ENCODE measurements at regions not wholly inside any gene's neighbourhood (a gene's known extent, or its start where the extent isn't known, plus 50 kb on each side); places are given as distances from the start of the nearest gene placed in this dataset.
"Not testable (repeated sequence)": the region's sequence is repeated elsewhere in the genome, so short reads cannot be mapped to it uniquely, and the experiment has no call there.

- H3K36me3 ChIP-seq; H3K27me3 ChIP-seq; H3K4me3 ChIP-seq (ENCODE audit: low read depth in 1 of 2, low read length in 1 of 2); H3K4me1 ChIP-seq (ENCODE audit: control insufficient read depth in 1 of 2, insufficient read depth in 1 of 2, low read depth in 1 of 2, low read length in 1 of 2); H3K9me3 ChIP-seq; H3K27ac ChIP-seq: not testable (repeated sequence)
Observed at GRCh38 chr7:32788174-32788573, 103.4 kb downstream of the KBTBD2 start.

- H3K36me3 ChIP-seq; H3K9me3 ChIP-seq; H3K4me3 ChIP-seq (ENCODE audit: low read depth in 1 of 2, low read length in 1 of 2); H3K4me1 ChIP-seq (ENCODE audit: control insufficient read depth in 1 of 2, insufficient read depth in 1 of 2, low read depth in 1 of 2, low read length in 1 of 2); H3K27me3 ChIP-seq; H3K27ac ChIP-seq: not testable (repeated sequence)
Observed at GRCh38 chr7:32785365-32785944, 106.1 kb downstream of the KBTBD2 start.

GRCh38 chr7:32779895-32780294 is 111.7 kb downstream of the KBTBD2 start:
- not testable (repeated sequence) for H3K4me3 ChIP-seq (ENCODE audit: low read depth in 1 of 2, low read length in 1 of 2); H3K9me3 ChIP-seq; H3K36me3 ChIP-seq; H3K4me1 ChIP-seq (ENCODE audit: control insufficient read depth in 1 of 2, insufficient read depth in 1 of 2, low read depth in 1 of 2, low read length in 1 of 2); H3K27me3 ChIP-seq; H3K27ac ChIP-seq

DNA sequence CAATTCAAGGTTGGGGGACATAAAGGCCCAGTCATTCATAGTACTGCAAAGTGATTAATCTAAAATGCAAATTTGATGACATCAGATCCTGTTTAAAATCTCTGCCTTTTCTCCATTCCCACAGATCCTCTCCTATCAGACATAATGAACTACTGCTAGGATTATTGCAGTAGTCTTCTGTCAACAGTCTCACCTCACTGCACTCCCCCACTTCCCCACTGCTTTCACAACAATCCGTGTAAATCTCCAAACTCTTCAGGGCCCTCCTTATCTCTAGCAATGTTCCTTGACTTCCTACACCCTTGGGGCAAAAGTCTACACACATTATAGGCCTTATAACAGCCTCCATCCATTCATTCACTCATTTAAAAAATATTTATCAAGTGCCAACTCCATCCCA is 112.4 kb downstream of the KBTBD2 start:
- Histone ChIP-seq H3K36me3 (no peaks in the 10 kb centered on the region), H3K4me3 (ENCODE audit: low read depth in 1 of 2, low read length in 1 of 2) (no peak overlapping the region)

GRCh38 chr7:32777041-32777666 is 114.4 kb downstream of the KBTBD2 start:
- H3K36me3 ChIP-seq; H3K4me3 ChIP-seq (ENCODE audit: low read depth in 1 of 2, low read length in 1 of 2); H3K27ac ChIP-seq; H3K27me3 ChIP-seq; H3K4me1 ChIP-seq (ENCODE audit: control insufficient read depth in 1 of 2, insufficient read depth in 1 of 2, low read depth in 1 of 2, low read length in 1 of 2); H3K9me3 ChIP-seq: not testable (repeated sequence)

More for the DNA sequence above, 112.4 kb downstream of the KBTBD2 start:
- H3K27me3 ChIP-seq = no peaks in the 10 kb centered on the region
- no peak overlapping the region for H3K27ac ChIP-seq
- no peaks in the 10 kb centered on the region for H3K4me1 ChIP-seq (ENCODE audit: control insufficient read depth in 1 of 2, insufficient read depth in 1 of 2, low read depth in 1 of 2, low read length in 1 of 2)
- no peak for TF ChIP-seq CTCF (IDR thresholded peaks at IDR 0.05)
- H3K9me3 ChIP-seq = no peaks in the 10 kb centered on the region

DNA sequence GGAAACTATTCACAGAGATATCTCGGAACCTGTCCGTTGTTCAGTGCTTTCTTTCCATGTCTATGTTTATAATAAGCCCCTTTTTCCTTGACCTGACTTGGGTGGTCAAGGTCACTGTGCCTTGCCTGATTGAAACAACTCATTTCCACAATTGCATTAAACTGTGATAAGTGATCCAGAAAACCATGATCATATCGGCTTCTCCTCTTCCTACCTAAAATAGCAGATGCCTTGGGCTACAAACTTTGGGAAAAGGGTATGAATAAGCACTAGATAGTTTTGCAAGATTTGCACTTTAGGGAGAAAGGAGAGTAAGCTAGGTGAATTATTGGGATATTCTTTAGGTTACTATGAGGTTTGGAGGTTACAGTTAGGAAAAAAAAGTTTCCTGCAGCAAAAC is 115.2 kb downstream of the KBTBD2 start:
- H3K27ac ChIP-seq; H3K36me3 ChIP-seq; H3K9me3 ChIP-seq; H3K4me1 ChIP-seq (ENCODE audit: control insufficient read depth in 1 of 2, insufficient read depth in 1 of 2, low read depth in 1 of 2, low read length in 1 of 2); H3K27me3 ChIP-seq; H3K4me3 ChIP-seq (ENCODE audit: low read depth in 1 of 2, low read length in 1 of 2): not testable (repeated sequence)

DNA sequence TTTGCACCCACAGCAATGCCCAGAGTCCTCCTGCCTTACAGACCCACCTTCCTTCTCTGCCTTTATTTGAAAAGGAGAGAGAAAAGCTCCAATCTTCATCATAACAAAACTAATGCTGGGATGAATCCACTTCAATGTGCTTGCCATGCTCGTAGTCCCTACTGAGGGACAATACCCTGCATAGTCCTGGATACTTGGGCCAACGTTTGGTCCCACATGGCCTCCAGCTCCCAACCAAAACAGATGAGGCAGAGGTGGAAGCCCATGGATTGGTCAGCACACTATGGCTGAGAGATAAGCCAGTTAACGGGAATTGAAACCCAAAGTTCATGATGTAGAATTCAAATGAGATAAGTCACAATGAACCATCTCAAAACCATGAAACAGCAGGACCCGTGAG is 115.8 kb downstream of the KBTBD2 start:
- H3K36me3 ChIP-seq; H3K27ac ChIP-seq; H3K27me3 ChIP-seq; H3K4me1 ChIP-seq (ENCODE audit: control insufficient read depth in 1 of 2, insufficient read depth in 1 of 2, low read depth in 1 of 2, low read length in 1 of 2); H3K9me3 ChIP-seq; H3K4me3 ChIP-seq (ENCODE audit: low read depth in 1 of 2, low read length in 1 of 2): not testable (repeated sequence)

DNA sequence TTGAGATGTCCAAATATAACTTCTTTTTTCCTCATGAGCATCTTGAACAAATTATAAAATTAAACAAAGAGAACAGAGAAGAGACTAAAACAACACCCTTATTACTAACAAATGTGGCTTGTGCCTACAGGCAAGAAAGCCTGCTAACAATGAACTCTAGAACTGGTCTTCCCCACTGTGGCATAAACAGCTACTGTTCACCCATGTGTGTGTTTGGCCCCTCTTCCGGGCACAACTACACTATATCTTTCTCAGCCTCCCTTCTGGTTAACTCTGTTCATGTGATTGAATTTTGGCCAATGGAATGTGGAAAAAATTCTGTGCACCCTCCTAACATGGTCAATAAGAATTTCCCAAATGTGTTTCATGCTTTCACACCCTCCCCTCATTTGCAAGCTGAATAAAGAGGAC is 117.0 kb downstream of the KBTBD2 start:
- H3K27ac ChIP-seq = no peak overlapping the region
- no peak overlapping the region for H3K4me3 ChIP-seq (ENCODE audit: low read depth in 1 of 2, low read length in 1 of 2)
- TF ChIP-seq CTCF (IDR thresholded peaks at IDR 0.05) = no peak
- no peaks in the 10 kb centered on the region for H3K9me3 ChIP-seq
- H3K27me3 ChIP-seq = no peaks in the 10 kb centered on the region
- H3K36me3 ChIP-seq = no peaks in the 10 kb centered on the region
- no peaks in the 10 kb centered on the region for H3K4me1 ChIP-seq (ENCODE audit: control insufficient read depth in 1 of 2, insufficient read depth in 1 of 2, low read depth in 1 of 2, low read length in 1 of 2)

- not testable (repeated sequence) for H3K4me3 ChIP-seq (ENCODE audit: low read depth in 1 of 2, low read length in 1 of 2); H3K9me3 ChIP-seq; H3K4me1 ChIP-seq (ENCODE audit: control insufficient read depth in 1 of 2, insufficient read depth in 1 of 2, low read depth in 1 of 2, low read length in 1 of 2); H3K27me3 ChIP-seq; H3K36me3 ChIP-seq; H3K27ac ChIP-seq
Observed at GRCh38 chr7:32768866-32769510, 122.6 kb downstream of the KBTBD2 start.

- H3K27ac ChIP-seq; H3K36me3 ChIP-seq; H3K27me3 ChIP-seq; H3K9me3 ChIP-seq; H3K4me1 ChIP-seq (ENCODE audit: control insufficient read depth in 1 of 2, insufficient read depth in 1 of 2, low read depth in 1 of 2, low read length in 1 of 2); H3K4me3 ChIP-seq (ENCODE audit: low read depth in 1 of 2, low read length in 1 of 2): not testable (repeated sequence)
Observed at GRCh38 chr7:32768338-32768737, 123.2 kb downstream of the KBTBD2 start.
